ENCODE measurements at regions not wholly inside any gene's neighbourhood (a gene's known extent, or its start where the extent isn't known, plus 50 kb on each side); places are given as distances from the start of the nearest gene placed in this dataset.

DNA sequence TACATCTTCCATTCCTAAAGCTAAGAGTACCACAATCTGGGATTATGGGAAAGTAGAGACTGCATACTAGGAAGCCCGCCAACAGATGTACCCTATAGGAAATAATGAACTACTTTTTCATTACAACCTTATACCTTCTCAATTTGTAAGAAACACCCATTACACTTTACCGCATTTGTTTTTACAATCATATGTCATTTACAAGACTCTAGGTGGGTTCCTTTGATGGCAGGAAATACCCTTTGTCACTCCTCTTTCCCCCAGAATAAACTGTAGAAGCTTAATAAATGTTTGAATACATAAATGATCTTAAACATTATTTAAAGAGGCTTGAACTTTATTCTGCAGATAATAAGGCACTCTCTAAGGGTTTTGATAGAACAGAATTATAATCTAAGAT is 150.1 kb upstream of the TGFBR2 start:
- TF ChIP-seq SUZ12 (IDR thresholded peaks at IDR 0.05) (no peak), ELF4 (IDR thresholded peaks at IDR 0.05) (no peak), L3MBTL2 (conservative IDR thresholded peaks at IDR 0.05) (no peak), TARDBP (IDR thresholded peaks at IDR 0.05) (no peak), LEF1 (IDR thresholded peaks at IDR 0.05; ENCODE audit: borderline replicate concordance) (no peak), ARNT (IDR thresholded peaks at IDR 0.05) (no peak), SP1 (IDR thresholded peaks at IDR 0.05) (no peak), BHLHE40 (IDR thresholded peaks at IDR 0.05; ENCODE audit: borderline replicate concordance) (no peak)

Data from HEK293T (cell line).